Cardiac muscle cell (in vitro differentiated cells and primary cell): ENCODE measurements at regions not wholly inside any gene's neighbourhood (a gene's known extent, or its start where the extent isn't known, plus 50 kb on each side); places are given as distances from the start of the nearest gene placed in this dataset.
"Not testable (repeated sequence)": the region's sequence is repeated elsewhere in the genome, so short reads cannot be mapped to it uniquely, and the experiment has no call there.

Experiments
- DNase-seq, 2 donors: peaks; one replicate each; pipeline versions ENCODE4 v3.0.0 to v3.0.0-alpha.2; 2010 to 2017; ENCODE audit warnings: low read depth in 1 of 2, low spot score in 1 of 2
- H3K27ac ChIP-seq: fragments of 200-600 bp; sonication (generic); 2 replicates; pipeline ENCODE4 v1.5.1; 2016
- H3K27me3 ChIP-seq: fragments of 200-600 bp; sonication (generic); 2 replicates; pipeline ENCODE4 v1.6.0; 2016; ENCODE audit warnings: control low read depth
- H3K36me3 ChIP-seq: fragments of 200-600 bp; sonication (generic); 2 replicates; pipeline ENCODE4 v1.5.1; 2016; ENCODE audit warnings: control low read depth
- H3K4me1 ChIP-seq: fragments of 200-600 bp; sonication (generic); 2 replicates; pipeline ENCODE4 v1.8.1; 2017; ENCODE audit warnings: low read depth, mild to moderate bottlenecking, mixed run types
- H3K4me3 ChIP-seq: fragments of 200-600 bp; sonication (generic); 2 replicates; pipeline ENCODE4 v1.5.1; 2016; ENCODE audit warnings: mild to moderate bottlenecking
- H3K9me3 ChIP-seq: fragments of 200-600 bp; sonication (generic); 2 replicates; pipeline ENCODE4 v1.5.1; 2017; ENCODE audit warnings: low read depth, mild to moderate bottlenecking, control low read depth
- CTCF ChIP-seq: IDR thresholded peaks from 2 replicates; pipeline ENCODE4 v1.5.1; 2012; ENCODE audit warnings: low read depth, mild to moderate bottlenecking, low read length

GRCh38 chr14:81613341-81614045 lies 79.8 kb upstream of the SEL1L start:
- Histone ChIP-seq H3K4me3 (no peak overlapping the region), H3K4me1 (no peaks in the 10 kb centered on the region), H3K36me3 (no peaks in the 10 kb centered on the region), H3K27ac (no peak overlapping the region), H3K27me3 (no peaks in the 10 kb centered on the region), H3K9me3 (no peaks in the 10 kb centered on the region)
- DNase-seq: no peak
- TF ChIP-seq CTCF: no peak

- H3K36me3 ChIP-seq, H3K9me3 ChIP-seq, H3K4me3 ChIP-seq, DNase-seq, H3K27ac ChIP-seq, H3K27me3 ChIP-seq, H3K4me1 ChIP-seq: not testable (repeated sequence)
Observed at GRCh38 chr14:81614302-81614701, 80.6 kb upstream of the SEL1L start.

- Histone ChIP-seq H3K27me3 (no peaks in the 10 kb centered on the region), H3K36me3 (no peaks in the 10 kb centered on the region), H3K27ac (no peak overlapping the region), H3K4me3 (no peak overlapping the region), H3K4me1 (no peaks in the 10 kb centered on the region), H3K9me3 (no peaks in the 10 kb centered on the region)
- no peak for DNase-seq
- no peak for TF ChIP-seq CTCF
Observed at GRCh38 chr14:81618695-81619094, 85.0 kb upstream of the SEL1L start.

GRCh38 chr14:81619816-81620215 lies 86.2 kb upstream of the SEL1L start:
- H3K4me3 ChIP-seq: no peak overlapping the region

GRCh38 chr14:81623771-81624396 lies 90.2 kb upstream of the SEL1L start:
- H3K4me3 ChIP-seq, H3K9me3 ChIP-seq: not testable (repeated sequence)

More at GRCh38 chr14:81619816-81620215, 86.2 kb upstream of the SEL1L start:
- H3K27ac ChIP-seq: no peak overlapping the region
- no peaks in the 10 kb centered on the region for H3K36me3 ChIP-seq
- no peaks in the 10 kb centered on the region for H3K4me1 ChIP-seq
- H3K9me3 ChIP-seq: no peaks in the 10 kb centered on the region
- no peaks in the 10 kb centered on the region for H3K27me3 ChIP-seq
- no peak for DNase-seq
- TF ChIP-seq CTCF: no peak

GRCh38 chr14:81625343-81625742 lies 91.7 kb upstream of the SEL1L start:
- Histone ChIP-seq H3K36me3 (no peaks in the 10 kb centered on the region), H3K9me3 (no peaks in the 10 kb centered on the region), H3K27ac (no peak overlapping the region), H3K4me3 (no peak overlapping the region), H3K27me3 (no peaks in the 10 kb centered on the region), H3K4me1 (no peaks in the 10 kb centered on the region)
- DNase-seq: peak; percentile 18 to 67
- TF ChIP-seq CTCF: no peak

More at GRCh38 chr14:81623771-81624396, 90.2 kb upstream of the SEL1L start:
- H3K27me3 ChIP-seq, H3K27ac ChIP-seq, H3K4me1 ChIP-seq, DNase-seq, H3K36me3 ChIP-seq: not testable (repeated sequence)
